ENCODE measurements at regions not wholly inside any gene's neighbourhood (a gene's known extent, or its start where the extent isn't known, plus 50 kb on each side); places are given as distances from the start of the nearest gene placed in this dataset.
A peak's percentile ranks its signal among the peaks of the same experiment; 100 is the strongest.

- no peak for TF ChIP-seq XRCC4 (IDR thresholded peaks at IDR 0.05; ENCODE audit: extremely low read depth, insufficient read depth, insufficient read length)
- peaks cover 10% of the 10 kb centered on the region for H4K20me1 ChIP-seq (replicated peaks; ENCODE audit: control insufficient read depth, insufficient read depth, low read length)
- no peak overlapping the region for H3K4me2 ChIP-seq (ENCODE audit: insufficient read depth, low read length)
- no peaks in the 10 kb centered on the region for H3K9me3 ChIP-seq (replicated peaks; ENCODE audit: control insufficient read depth, insufficient read depth, low read depth, low read length)
- 12% methylated on average over 3 of the region's 3 CpGs for WGBS (ENCODE audit: insufficient coverage, low coverage, missing lambda C conversion rate)
- intact Hi-C loops (cut with micrococcal nuclease) = no loop called here
- H3K27ac ChIP-seq (ENCODE audit: extremely low read depth, low read depth, low read length) = no peak overlapping the region
- ChIA-PET CTCF (ENCODE audit: low intra/inter-chr PET ratio) (no interaction called here), POLR2A (interaction anchor here (2.5 to 2.9 kb wide), 2 partner anchors 10 to 14 kb away, joined by 7 to 10 read pairs; no protein-coding TSS in a partner anchor)
- DNase-seq (ENCODE audit: extremely low read depth in 1 of 4, low spot score in 3 of 4) (peak; percentile 2 to 22 (median 20)), ATAC-seq (no peak; the same call in 2 of the 3 replicates), FAIRE-seq (no peak)
- H3K9ac ChIP-seq (ENCODE audit: insufficient read depth in 1 of 2, low read depth in 2 of 2, low read length in 2 of 2) = no peak overlapping the region
- H3K4me1 ChIP-seq (replicated peaks in 1 of 2; ENCODE audit: control insufficient read depth in 2 of 2, insufficient read depth in 2 of 2, low read length in 2 of 2) = no peaks in the 10 kb centered on the region
- no peak overlapping the region for H2AFZ ChIP-seq (ENCODE audit: low read depth, low read length)
- in situ Hi-C loops (cut with MboI) = no loop called here
- H3K9me1 ChIP-seq (ENCODE audit: control insufficient read depth, insufficient read depth, low read length) = no peaks in the 10 kb centered on the region
- H3K4me3 ChIP-seq = no peak overlapping the region
- peaks cover 2% of the 10 kb centered on the region; the same call in 1 of the 3 replicates for H3K79me2 ChIP-seq (ENCODE audit: control insufficient read depth, insufficient read depth, low read length)
- H3K36me3 ChIP-seq (ENCODE audit: control insufficient read depth, insufficient read depth, low read length) = no peaks in the 10 kb centered on the region
- no TSS peak for BruUV-seq (replicated peaks)
- H3K27me3 ChIP-seq (ENCODE audit: control insufficient read depth in 2 of 2, insufficient read depth in 2 of 2, low read length in 2 of 2) = peaks cover 0 to 2% of the 10 kb centered on the region in 2 experiments; a peak in 2 of 5 replicates
Observed at GRCh38 chr13:107860284-107860683, 355.1 kb downstream of the LIG4 start.

DNA sequence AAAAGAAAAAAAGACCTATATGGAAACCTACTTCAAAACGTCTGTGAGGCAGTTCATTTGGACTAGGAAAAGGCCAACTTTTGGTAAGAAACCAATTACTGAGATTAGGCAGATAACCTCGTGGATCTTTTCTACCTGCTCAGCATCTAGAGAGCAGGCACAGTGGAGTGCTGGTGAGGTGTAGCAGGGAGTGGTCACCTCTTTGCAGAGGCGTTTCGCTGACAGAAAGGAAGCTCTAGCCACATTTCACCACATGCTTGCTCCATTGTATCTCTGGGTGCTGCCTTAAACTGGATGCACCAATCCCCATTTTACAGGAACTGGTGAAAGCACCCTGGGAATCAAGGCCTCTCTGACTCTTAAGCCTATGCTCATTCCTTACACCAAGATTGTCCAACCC is 360.5 kb downstream of the LIG4 start:
- Histone ChIP-seq H3K36me3 (ENCODE audit: control insufficient read depth, insufficient read depth, low read length) (no peaks in the 10 kb centered on the region), H3K79me2 (ENCODE audit: control insufficient read depth, insufficient read depth, low read length) (no peaks in the 10 kb centered on the region), H3K9me1 (ENCODE audit: control insufficient read depth, insufficient read depth, low read length) (no peaks in the 10 kb centered on the region), H3K27me3 (ENCODE audit: control insufficient read depth in 2 of 2, insufficient read depth in 2 of 2, low read length in 2 of 2) (peaks cover 3 to 5% of the 10 kb centered on the region in 2 experiments; a peak in 1 of 5 replicates), H3K9ac (ENCODE audit: insufficient read depth in 1 of 2, low read depth in 2 of 2, low read length in 2 of 2) (no peak overlapping the region), H3K4me3 (no peak overlapping the region), H2AFZ (ENCODE audit: low read depth, low read length) (no peak overlapping the region), H4K20me1 (replicated peaks; ENCODE audit: control insufficient read depth, insufficient read depth, low read length) (no peaks in the 10 kb centered on the region; the same call in none of the 2 replicates), H3K4me2 (ENCODE audit: insufficient read depth, low read length) (no peak overlapping the region), H3K27ac (ENCODE audit: extremely low read depth, low read depth, low read length) (no peak overlapping the region), H3K4me1 (replicated peaks in 1 of 2; ENCODE audit: control insufficient read depth in 2 of 2, insufficient read depth in 2 of 2, low read length in 2 of 2) (no peaks in the 10 kb centered on the region; a peak in 1 of 5 replicates), H3K9me3 (replicated peaks; ENCODE audit: control insufficient read depth, insufficient read depth, low read depth, low read length) (no peaks in the 10 kb centered on the region)
- no TSS peak for BruUV-seq (replicated peaks)
- CTCF ChIA-PET (ENCODE audit: low intra/inter-chr PET ratio) = no interaction called here
- POLR2A ChIA-PET = interaction anchor here (1.0 to 1.6 kb wide), 3 partner anchors 10 to 42 kb away, joined by 3 to 5 read pairs (median 3); no protein-coding TSS in a partner anchor
- intact Hi-C loops (cut with micrococcal nuclease) = no loop called here
- ATAC-seq (peak; percentile 55), DNase-seq (ENCODE audit: extremely low read depth in 1 of 4, low spot score in 3 of 4) (peak; percentile 23 to 49 (median 34)), FAIRE-seq (no peak)
- TF ChIP-seq ZC3H4 (CRISPR knock-in tag; IDR thresholded peaks at IDR 0.05; ENCODE audit: borderline replicate concordance) = 0 out of 2 replicates have a peak, but pooled peaks have one; percentile 42
- TF ChIP-seq CBFA2T3 (IDR thresholded peaks at IDR 0.05) = no peak
- WGBS (ENCODE audit: insufficient coverage, low coverage, missing lambda C conversion rate) = 5% methylated on average over 4 of the region's 4 CpGs
- in situ Hi-C loops (cut with MboI) = no loop called here

Data from K562 (cell line).